OCI-LY1 (cell line): ENCODE measurements at regions not wholly inside any gene's neighbourhood (a gene's known extent, or its start where the extent isn't known, plus 50 kb on each side); places are given as distances from the start of the nearest gene placed in this dataset.
"Not testable (repeated sequence)": the region's sequence is repeated elsewhere in the genome, so short reads cannot be mapped to it uniquely, and the experiment has no call there.

Source experiments
- H2AFZ ChIP-seq: fragments of 200-600 bp; sonication (generic), shearing (Covaris generic); 2 replicates; pipeline ENCODE4 v1.6.0; 2014; ENCODE audit warnings: antibody characterized with exemption, mild to moderate bottlenecking, low read length
- H3F3A ChIP-seq: fragments of 200-600 bp; sonication (generic), shearing (Covaris generic); 2 replicates; pipeline ENCODE4 v1.6.0; 2014; ENCODE audit warnings: mild to moderate bottlenecking, antibody characterized with exemption, low read length, moderate library complexity; ENCODE audit not compliant: insufficient read depth
- H3K27ac ChIP-seq: fragments of 200-600 bp; sonication (generic); 2 replicates; pipeline ENCODE4 v1.5.1; 2014; ENCODE audit warnings: low read length, mixed run types, mild to moderate bottlenecking, low read depth; ENCODE audit not compliant: poor library complexity, severe bottlenecking
- H3K27me3 ChIP-seq: fragments of 200-600 bp; sonication (generic); 2 replicates; pipeline ENCODE4 v1.6.0; 2014; ENCODE audit warnings: antibody characterized with exemption, mild to moderate bottlenecking, low read length, moderate library complexity; ENCODE audit not compliant: insufficient read depth
- H3K36me3 ChIP-seq: fragments of 200-600 bp; sonication (generic); 2 replicates; pipeline ENCODE4 v1.6.1; 2014; ENCODE audit warnings: mild to moderate bottlenecking, antibody characterized with exemption, low read length, moderate library complexity, mixed read lengths; ENCODE audit not compliant: insufficient read depth
- H3K4me1 ChIP-seq: fragments of 200-600 bp; sonication (generic); 2 replicates; pipeline ENCODE4 v1.5.1; 2014; ENCODE audit warnings: mild to moderate bottlenecking, low read length, moderate library complexity; ENCODE audit not compliant: insufficient read depth, severe bottlenecking
- H3K4me2 ChIP-seq: fragments of 200-600 bp; sonication (generic), shearing (Covaris generic); 2 replicates; pipeline ENCODE4 v1.6.1; 2014; ENCODE audit warnings: low read length
- H3K4me3 ChIP-seq: fragments of 200-600 bp; sonication (generic); 2 replicates; pipeline ENCODE4 v1.5.1; 2014; ENCODE audit warnings: low read length, low read depth, mild to moderate bottlenecking, mixed read lengths; ENCODE audit not compliant: poor library complexity, severe bottlenecking
- H3K79me2 ChIP-seq: fragments of 200-600 bp; shearing (Covaris generic); 2 replicates; pipeline ENCODE4 v1.6.1; 2016; ENCODE audit warnings: mixed run types, low read length, mixed read lengths; ENCODE audit not compliant: insufficient read depth
- H3K9ac ChIP-seq: fragments of 200-600 bp; sonication (generic), shearing (Covaris generic); 2 replicates; pipeline ENCODE4 v1.6.1; 2014; ENCODE audit warnings: mild to moderate bottlenecking, low read length, mixed read lengths
- H3K9me2 ChIP-seq: fragments of 200-600 bp; sonication (generic), shearing (Covaris generic); 2 replicates; pipeline ENCODE4 v1.6.1; 2014; ENCODE audit warnings: low read depth, mild to moderate bottlenecking, low read length, mixed read lengths
- H3K9me3 ChIP-seq: fragments of 200-600 bp; shearing (Covaris generic); 2 replicates; pipeline ENCODE4 v1.6.1; 2014; ENCODE audit warnings: low read length, mixed read lengths
- H4K20me1 ChIP-seq: fragments of 200-600 bp; sonication (generic), shearing (Covaris generic); 2 replicates; pipeline ENCODE4 v1.6.0; 2016; ENCODE audit warnings: mild to moderate bottlenecking, low read length; ENCODE audit not compliant: insufficient read depth

DNA sequence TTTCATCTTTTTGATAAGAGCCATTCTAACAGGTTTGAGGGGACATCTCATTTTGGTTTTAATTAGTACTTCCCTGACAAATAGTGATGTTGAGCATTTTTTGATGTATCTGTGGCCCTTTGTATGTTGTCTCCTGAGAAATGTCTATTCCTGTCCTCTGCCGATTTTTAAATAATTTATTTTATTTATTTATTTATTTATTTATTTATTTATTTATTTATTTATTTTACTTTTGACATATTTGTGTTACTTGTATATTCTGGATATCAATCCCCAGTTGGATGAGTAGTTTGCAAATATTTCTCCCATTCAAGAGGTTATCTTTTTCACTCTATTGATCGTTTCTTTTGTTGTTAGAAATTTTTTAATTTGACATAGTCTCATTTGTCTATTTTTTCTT lies 133.9 kb downstream of the OR4F15 start:
- H3K4me3 ChIP-seq, H3K36me3 ChIP-seq, H2AFZ ChIP-seq, H3K4me1 ChIP-seq, H3K27ac ChIP-seq, H3K4me2 ChIP-seq, H3K9me3 ChIP-seq, H3K79me2 ChIP-seq, H3K27me3 ChIP-seq, H4K20me1 ChIP-seq, H3F3A ChIP-seq, H3K9me2 ChIP-seq, H3K9ac ChIP-seq: not testable (repeated sequence)

DNA sequence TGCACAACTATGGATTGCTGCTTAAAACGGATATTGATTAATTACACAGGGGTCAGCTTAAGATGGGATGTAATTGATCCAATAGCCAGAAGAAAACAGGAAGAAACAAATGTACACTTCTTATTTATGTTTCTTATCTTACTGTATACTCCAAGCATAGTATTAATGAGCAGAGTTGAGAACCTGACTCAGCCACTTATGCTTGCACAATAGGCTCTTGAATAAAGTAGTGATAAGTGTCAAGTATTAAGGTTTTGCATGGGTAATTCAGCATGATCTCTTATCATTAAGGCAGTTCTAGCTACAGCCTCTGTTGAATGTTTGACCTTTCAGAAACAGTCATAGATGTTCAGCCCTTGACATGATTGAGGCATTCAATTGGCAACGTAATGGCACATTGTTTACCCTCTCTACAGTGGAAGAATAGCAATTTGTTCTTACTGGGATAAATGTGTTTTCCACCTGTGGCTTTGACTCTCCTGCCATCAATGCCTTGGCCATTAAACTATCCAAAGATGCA lies 136.5 kb downstream of the OR4F15 start:
- not testable (repeated sequence) for H3K4me2 ChIP-seq, H3K27ac ChIP-seq, H3F3A ChIP-seq, H3K79me2 ChIP-seq, H3K27me3 ChIP-seq, H3K9me2 ChIP-seq, H3K4me3 ChIP-seq, H2AFZ ChIP-seq, H3K36me3 ChIP-seq, H3K9ac ChIP-seq, H3K4me1 ChIP-seq, H4K20me1 ChIP-seq, H3K9me3 ChIP-seq

DNA sequence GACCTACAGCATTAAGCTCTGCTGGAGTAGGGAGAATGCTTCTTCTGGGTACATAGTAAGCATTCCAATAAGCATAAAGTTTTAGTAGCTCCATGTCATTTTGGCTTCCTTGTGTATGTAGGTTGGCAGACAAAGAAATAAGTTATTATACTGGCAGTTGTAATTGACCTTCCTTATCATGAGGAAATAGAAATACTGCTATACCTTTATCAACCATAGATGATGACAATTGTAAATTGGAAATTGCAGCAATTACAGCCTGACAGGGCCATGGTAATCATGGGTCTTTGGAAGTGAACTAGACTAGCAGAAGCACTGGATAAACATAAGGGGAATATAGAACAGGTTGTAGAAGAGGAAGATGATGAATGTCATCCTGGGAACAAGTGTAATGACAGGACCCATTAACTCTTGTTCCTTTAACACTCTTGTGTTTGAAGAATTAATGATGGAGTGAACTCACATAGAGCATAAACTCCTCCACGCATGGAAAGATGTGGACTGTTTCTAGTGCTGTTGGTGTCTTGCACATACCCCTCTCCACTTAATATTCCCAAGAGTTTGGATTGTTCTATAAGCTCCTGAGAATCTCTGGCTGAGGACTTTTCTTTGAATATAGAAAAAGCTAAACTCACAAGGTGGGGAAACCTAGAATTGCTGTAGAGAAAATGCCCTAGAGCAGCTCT lies 137.5 kb downstream of the OR4F15 start:
- not testable (repeated sequence) for H4K20me1 ChIP-seq, H3K27me3 ChIP-seq, H3K9me2 ChIP-seq, H3K4me2 ChIP-seq, H2AFZ ChIP-seq, H3F3A ChIP-seq, H3K4me3 ChIP-seq, H3K9me3 ChIP-seq, H3K79me2 ChIP-seq, H3K4me1 ChIP-seq, H3K36me3 ChIP-seq, H3K27ac ChIP-seq, H3K9ac ChIP-seq

GRCh38 chr15:101953993-101954392 lies 142.0 kb downstream of the OR4F15 start:
- not testable (repeated sequence) for H2AFZ ChIP-seq, H3K36me3 ChIP-seq, H3F3A ChIP-seq, H3K4me3 ChIP-seq, H3K27ac ChIP-seq, H3K9me2 ChIP-seq, H3K27me3 ChIP-seq, H3K79me2 ChIP-seq, H4K20me1 ChIP-seq, H3K4me2 ChIP-seq, H3K9ac ChIP-seq, H3K9me3 ChIP-seq, H3K4me1 ChIP-seq

DNA sequence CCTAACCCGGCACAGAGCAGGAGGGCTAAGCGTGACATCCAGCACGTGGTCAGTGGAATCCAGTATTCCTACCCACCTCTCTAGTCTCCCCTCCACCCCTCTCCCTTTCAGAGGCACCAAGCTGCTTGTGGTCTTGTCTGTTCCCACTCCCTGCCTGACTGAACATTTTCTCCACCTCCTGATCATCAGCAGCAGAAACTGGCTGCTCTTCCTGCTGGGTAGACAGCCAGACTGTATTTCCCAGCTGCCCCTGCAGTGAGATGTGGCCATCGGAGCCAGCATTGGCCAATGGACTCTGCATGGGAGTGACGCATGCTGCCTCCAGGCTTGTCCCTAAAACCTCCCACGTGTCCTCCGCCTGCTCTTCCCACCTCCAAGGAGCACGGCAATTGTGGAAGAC lies 143.8 kb downstream of the OR4F15 start:
- not testable (repeated sequence) for H3K36me3 ChIP-seq, H3K27ac ChIP-seq, H3K9me2 ChIP-seq, H2AFZ ChIP-seq, H3K9ac ChIP-seq, H3K4me2 ChIP-seq, H3K4me1 ChIP-seq, H3K9me3 ChIP-seq, H3K79me2 ChIP-seq, H4K20me1 ChIP-seq, H3K4me3 ChIP-seq, H3F3A ChIP-seq, H3K27me3 ChIP-seq

DNA sequence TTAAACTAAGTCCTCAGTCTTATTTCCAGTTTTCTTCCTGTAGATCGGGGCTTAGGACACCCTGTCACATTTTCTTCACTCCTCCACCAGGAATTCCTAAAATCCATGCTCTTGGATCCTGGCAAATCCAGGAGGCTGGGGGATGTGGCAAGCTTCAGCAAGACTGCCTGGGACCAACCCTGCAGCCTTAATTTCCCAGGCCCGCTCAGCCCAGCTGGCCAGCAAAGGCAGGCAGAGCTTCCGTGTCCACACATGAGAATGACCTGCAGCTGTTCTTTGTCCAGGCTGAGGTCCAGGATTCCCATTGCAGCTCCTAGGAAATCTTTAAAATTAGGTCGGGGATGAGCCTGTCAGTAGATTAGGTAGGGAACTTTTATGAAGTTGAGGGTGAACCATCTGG lies 146.7 kb downstream of the OR4F15 start:
- not testable (repeated sequence) for H3K27me3 ChIP-seq, H3F3A ChIP-seq, H3K9me3 ChIP-seq, H4K20me1 ChIP-seq, H3K79me2 ChIP-seq, H3K4me3 ChIP-seq, H3K9me2 ChIP-seq, H3K9ac ChIP-seq, H3K4me1 ChIP-seq, H3K4me2 ChIP-seq, H2AFZ ChIP-seq, H3K36me3 ChIP-seq, H3K27ac ChIP-seq

DNA sequence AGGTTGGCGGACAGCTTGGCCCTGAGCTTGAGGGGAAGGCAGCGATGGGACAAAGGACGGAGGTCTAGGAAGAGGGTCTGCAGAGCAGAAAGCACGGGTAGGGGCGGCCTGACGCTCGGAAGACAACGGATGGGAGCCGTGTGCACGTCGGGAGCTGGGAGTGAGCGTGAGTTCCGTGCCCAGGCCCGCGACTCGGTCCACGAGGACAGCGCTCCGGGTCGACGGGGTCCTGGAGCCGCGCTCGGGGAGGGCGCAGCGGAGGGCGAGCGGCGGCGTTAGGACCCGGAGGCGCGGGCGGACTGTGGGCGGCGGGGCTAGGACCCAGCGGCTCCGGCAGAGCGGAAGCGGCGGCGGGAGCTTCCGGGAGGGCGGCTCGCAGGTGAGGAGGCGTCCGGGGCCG lies 149.3 kb downstream of the OR4F15 start:
- H3K36me3 ChIP-seq, H3K79me2 ChIP-seq, H3K9me3 ChIP-seq, H2AFZ ChIP-seq, H3F3A ChIP-seq, H3K27me3 ChIP-seq, H3K27ac ChIP-seq, H3K9me2 ChIP-seq, H3K4me2 ChIP-seq, H3K4me1 ChIP-seq, H4K20me1 ChIP-seq: not testable (repeated sequence)
- Histone ChIP-seq H3K9ac (peak overlapping the region; percentile 50; the same call in 1 of the 2 replicates), H3K4me3 (peak overlapping the region; percentile 55)

DNA sequence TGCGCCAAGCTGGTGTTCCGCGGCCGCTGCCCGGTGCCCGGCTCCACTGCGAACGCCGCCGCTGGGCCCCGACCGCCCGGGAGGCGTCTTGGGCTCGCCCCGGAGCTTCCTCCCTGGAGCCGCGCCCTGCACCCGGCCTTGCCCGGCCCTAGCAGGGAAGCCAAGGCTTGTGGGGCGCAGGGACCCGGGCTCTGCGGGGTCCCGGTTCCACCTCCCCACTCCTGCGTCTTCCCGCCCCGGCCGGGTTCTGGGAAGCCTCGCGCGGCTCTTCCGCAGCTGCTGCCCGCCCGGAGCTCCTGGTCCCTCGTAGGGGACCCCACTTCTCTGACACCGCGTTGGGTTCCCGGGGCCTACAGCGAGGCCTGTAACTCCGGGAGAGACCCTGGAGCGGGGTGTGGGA lies 149.8 kb downstream of the OR4F15 start:
- not testable (repeated sequence) for H3K36me3 ChIP-seq, H3F3A ChIP-seq, H3K27ac ChIP-seq, H3K9me2 ChIP-seq, H3K79me2 ChIP-seq, H2AFZ ChIP-seq, H3K9me3 ChIP-seq, H4K20me1 ChIP-seq, H3K4me1 ChIP-seq, H3K27me3 ChIP-seq
- H3K4me2 ChIP-seq = 0 out of 2 replicates have a peak overlapping the region, but pooled peaks have one; percentile 48
- H3K9ac ChIP-seq = peak overlapping the region; percentile 50; the same call in 1 of the 2 replicates
- H3K4me3 ChIP-seq = peak overlapping the region; percentile 57
